GM18508 (cell line): ENCODE measurements at regions not wholly inside any gene's neighbourhood (a gene's known extent, or its start where the extent isn't known, plus 50 kb on each side); places are given as distances from the start of the nearest gene placed in this dataset.

ENCODE experiments used
- ATAC-seq: cut with Tn5 transposase; IDR thresholded peaks from one replicate; pipeline ENCODE4 v1.9.1; 2021; ENCODE audit warnings: moderate number of reproducible peaks; ENCODE audit not compliant: insufficient read depth, unreplicated experiment

DNA sequence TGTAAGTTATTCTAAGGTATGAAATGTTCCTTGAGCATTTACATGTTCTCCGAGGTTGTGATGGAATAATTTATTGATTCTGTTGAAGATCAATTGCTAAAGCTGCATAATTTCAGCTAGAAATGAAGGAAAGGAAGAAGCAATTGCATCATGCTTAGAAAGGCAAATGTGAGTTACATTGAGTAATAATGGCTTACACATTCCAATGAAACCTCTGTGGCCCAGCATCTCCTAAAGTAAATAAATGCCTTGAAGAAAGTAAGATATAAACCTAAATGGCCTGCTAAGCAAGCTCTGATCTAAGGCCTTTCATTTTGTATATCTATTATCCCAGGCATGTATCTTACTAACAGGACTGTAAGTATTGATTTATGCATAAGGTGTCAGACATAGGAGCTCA, 677.3 kb upstream of the RGMB start:
- ATAC-seq = no peak

GRCh38 chr5:98099448-98100105, 673.9 kb upstream of the RGMB start:
- ATAC-seq = no peak

GRCh38 chr5:98101131-98101530, 672.3 kb upstream of the RGMB start:
- ATAC-seq = no peak

DNA sequence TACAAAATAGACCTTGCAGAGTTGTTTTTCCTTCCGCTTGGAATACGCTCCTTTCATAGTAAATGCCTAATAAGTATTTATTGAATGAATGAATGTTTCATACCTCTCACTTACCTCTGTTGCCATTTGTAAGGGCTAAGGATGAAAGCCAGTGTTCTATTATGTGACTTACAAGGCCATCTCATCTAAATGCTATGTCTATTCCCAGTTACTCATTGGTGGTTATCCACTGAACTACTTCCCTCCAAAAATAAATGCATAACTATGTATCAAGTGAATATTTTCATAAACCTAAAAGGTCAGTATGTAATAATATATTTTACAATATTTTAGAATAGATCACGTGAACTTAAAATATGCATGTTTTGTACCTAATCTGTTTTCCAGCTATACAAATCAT, 670.5 kb upstream of the RGMB start:
- no peak for ATAC-seq

DNA sequence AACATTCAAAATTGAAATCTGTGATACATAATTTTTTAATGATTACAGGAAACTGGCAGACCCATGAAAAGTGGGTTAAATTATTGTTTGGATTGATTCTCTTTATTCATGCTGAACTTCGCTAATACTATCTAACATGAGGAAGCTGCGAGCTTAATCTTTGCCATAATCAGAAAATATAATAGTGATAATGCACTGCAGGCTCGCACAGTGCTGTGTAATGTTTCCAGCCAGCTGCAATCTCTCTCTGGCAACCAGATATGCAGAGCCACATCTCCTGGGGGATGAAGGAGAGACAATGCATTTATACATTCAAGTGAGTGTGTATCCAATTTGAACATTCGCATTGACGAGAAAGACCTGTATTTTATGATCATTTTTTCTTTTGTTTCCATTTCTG, 669.7 kb upstream of the RGMB start:
- ATAC-seq = no peak

- ATAC-seq = no peak
These were observed 668.8 kb upstream of the RGMB start for GRCh38 chr5:98104454-98105188.

GRCh38 chr5:98105681-98106080, 667.8 kb upstream of the RGMB start:
- ATAC-seq = no peak

DNA sequence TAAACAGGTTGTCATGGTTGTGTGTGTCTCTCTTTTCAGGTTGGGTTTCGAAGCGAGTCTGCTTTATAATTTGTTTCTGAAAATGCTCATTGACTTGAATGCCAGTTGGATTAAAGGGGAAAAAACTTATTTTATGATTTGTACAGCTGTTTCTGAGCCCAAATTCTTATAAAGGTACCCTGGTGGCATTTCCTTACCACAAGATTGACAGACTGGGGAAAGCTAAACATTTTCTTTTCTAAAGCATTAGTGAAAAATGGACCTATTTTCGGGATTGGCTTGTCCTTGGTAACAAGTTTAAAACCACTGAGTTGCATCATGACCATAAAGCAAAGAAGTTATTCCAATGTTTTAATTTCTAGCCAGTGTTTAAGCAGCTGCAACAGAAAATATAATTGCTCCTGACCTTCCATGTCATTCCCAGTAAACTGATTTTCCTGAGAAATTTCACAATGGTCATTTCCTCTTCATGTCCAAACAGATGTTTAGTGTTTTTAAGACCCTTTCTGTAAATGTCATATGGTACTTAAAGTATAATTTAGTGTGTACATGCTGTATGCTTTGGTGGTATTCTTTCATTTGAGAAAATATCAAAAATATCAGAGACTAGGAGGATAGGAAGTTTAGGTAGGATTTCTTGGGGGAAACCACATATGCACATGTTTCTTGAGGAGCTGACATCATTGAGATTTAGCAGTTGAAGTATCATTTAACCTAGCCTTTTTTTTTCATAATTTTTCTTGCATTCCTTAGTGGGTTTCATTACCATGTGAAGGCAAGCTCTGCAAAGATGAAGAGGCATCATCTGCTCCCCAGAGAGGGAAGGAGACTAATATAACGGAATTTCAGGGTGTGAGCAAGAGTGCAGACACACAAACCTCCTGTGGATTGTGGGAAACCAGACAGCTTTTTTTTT, 667.1 kb upstream of the RGMB start:
- ATAC-seq = no peak

DNA sequence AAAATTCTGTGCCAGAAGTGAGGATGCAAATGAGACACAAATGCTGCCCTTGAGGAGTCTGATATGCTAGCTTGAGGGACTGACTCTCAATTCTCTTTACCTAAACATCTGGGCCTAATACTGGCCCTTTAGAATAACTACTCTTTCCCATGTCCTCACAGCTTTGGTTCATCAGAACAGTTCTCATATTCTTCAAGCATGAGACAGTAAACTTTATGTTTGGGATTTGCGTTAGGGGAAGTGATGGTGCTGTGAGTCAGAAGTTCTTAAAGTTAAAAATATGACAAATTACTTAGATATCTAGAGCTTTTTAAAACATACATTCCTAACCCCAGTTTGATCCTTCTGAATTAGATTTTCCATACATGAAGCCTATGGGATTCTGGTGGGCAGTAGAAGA, 665.0 kb upstream of the RGMB start:
- ATAC-seq = no peak

DNA sequence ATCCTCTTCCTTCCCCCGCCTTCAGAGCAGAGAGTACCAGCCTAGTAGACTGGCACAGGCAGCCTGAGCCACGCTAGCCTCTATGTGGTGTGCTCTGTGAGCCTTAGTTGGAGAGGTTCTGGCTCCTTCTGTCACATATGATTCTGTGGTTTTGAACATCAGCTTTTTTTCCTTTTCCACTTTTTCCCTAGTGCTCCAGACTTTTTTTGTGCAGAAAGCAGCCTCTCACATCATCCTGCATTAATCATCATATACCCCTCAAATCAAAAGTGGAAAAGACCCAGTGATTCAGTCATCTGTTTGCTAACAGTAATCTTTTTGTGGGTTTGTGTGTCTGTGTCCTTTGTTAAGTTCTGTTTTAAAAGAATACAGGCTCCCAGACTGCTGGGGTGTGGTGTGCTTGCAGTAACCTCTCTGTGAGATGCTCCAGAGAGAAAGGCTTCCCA, 663.9 kb upstream of the RGMB start:
- ATAC-seq = no peak

- ATAC-seq = no peak
These were observed 663.2 kb upstream of the RGMB start for GRCh38 chr5:98110282-98110691.

DNA sequence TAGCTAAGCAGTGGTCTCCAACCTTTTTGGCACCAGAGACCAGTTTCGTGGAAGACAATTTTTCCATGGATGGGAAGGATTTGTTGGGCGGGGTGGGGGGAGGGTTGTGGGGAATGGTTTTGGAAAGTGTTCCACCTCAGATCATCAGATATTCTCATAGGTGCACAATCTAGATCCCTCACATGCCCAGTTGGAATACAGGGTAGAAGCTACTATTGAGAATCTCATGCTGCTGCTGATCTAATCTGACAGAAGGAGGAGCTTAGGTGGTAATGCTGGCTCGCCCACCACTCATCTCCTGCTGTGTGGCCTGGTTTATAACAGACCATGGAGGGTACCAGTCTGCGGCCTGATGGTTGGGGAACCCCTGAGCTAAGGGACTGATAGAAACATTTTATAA, 662.7 kb upstream of the RGMB start:
- no peak for ATAC-seq

DNA sequence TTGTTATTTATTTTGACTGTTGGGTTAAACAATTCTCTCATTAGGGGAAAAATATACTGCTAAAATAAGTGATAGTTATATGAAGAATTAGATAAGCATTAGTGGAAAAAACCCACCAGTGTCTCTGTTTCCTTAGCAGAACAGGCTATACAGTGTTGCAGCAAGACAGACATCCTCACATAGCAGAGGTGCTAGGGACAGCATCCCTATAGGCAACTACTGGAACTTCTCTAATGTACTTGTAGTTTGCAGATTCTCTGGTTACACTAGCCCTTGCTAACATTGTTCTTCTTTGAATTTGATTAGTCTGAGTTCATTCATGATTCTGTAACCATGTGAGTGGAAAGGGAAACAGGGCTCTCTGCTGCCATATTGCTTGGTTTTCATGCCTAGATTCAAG, 661.8 kb upstream of the RGMB start:
- no peak for ATAC-seq

DNA sequence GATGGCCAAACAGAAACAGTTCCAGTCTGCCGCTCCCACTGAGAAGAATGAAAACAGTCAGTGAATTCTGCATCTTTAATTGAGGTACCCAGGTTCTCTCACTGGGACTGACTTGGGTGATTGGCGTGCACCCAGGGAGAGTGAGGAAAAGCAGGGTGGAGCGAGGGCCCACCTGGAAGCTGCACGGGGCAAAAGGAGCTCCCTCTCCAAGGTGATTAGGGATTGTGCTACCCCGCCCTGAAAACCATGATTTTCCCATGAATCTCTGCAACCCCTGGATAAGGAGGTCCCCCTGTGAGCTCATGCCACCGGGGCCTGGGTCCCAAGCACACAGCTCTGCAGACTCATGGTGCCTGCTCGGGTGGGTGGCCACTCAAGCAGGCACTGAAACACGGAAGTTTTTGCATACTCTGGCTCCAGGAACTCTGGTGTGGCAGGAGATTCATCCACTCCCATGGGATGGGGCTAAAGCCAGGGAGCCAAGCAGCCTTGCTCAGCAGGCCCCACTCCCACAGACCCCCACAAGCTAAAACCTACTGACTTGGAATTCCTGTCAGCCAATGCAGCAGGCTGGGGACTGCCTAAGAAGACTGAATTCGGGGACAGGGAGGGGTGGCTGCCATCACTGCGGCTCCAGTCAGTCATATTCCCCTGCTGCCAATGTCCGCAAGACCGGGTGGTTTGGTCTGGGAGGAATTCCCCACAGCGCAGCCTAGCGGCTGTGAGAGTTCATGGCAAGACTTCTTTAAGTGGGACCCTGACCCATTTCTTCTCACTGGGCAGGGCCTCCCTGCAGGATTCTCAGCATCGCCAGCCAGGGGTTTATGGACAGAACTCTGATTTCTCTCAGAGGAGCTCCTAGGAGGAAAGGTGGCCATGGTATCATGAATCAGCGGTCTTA, 652.2 kb upstream of the RGMB start:
- ATAC-seq = no peak

DNA sequence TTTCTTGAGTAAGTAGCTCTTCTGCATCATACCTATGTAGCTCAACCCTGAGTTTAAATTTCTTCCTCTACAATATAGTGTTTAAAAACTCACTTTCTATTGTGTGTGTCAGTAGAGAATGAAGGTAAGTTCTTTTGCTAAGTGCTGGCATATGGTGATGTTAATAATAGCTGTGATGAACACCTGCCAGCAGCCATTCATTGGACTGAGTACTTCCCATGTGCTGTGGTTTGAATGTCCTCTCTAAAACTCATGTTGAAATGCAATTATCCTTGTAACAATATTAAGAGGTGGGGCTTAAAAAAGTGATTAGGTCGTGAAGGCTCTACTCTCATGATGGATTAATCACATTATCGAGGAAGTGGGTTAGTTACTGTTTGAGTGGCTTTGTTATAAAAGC, 645.2 kb upstream of the RGMB start:
- ATAC-seq = no peak

DNA sequence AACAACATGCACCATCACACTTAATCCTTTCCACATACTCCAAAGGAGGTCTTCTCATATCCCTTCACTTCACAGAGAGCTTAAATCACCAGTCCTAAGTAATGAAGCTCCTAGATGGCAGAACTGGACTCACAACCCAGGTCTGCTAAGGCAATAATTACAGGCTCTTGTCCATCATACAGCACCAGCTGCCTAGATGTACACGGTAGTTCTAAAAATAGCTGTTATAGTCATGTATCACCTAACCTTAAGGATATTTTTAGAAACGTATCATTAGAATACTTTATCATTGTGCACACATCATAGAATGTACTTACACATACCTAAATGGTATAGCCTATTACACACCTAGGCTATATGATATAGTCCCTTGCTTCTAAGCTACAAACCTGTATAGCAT, 644.6 kb upstream of the RGMB start:
- ATAC-seq = no peak

DNA sequence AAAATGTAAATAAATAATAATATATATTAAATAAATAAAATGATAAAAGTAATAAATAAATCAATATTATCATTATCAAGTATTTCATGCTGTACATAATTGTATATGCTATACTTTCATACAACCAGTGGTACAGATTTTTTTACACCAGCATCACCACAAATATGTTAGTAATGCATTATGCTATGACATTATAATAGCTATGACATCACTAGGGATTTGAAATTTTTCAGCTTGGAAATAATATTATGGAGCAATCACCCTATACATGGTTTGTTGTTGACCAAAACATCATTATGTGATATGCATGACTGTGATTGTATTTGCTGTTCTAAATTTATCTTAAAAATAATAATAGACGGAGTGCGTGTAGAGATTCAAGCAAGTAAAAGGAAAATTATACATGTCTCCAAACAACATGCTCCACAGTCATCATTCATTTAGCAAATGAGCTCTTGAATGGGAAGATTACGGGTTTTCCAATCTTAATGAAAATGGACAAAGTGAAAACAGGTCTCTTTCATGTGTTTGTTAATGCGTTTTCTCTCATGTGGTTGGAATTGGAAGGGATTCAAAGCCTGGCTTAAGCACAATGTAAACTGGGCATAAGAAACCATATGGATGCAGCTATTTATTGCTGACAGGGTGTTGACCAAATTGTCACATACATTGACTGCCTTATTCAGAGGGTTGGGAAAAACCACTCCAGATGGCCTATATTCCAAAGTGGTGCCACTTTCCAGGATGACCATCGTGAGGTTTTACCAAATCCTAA, 643.0 kb upstream of the RGMB start:
- ATAC-seq = no peak

GRCh38 chr5:98144116-98144515, 629.3 kb upstream of the RGMB start:
- ATAC-seq = no peak

DNA sequence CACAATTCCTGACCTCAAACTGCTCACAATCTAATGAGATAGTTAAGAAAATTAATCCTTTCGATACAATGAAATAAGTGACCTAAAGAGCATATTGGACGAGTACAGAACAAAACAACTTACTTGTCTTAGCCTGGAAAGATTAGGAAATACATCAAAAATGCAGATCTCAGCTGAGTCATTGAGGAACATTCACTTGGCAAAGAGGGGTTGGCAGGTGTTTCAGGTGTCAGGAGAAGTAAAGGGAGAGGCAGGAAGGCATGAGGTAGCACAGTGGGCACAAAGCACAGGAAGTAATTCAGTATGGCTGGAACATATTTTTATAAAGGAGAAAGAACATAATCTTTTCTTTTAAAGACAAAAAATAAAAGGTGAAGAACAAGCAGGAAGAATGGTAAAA, 628.8 kb upstream of the RGMB start:
- ATAC-seq = no peak
